ENCODE measurements at regions not wholly inside any gene's neighbourhood (a gene's known extent, or its start where the extent isn't known, plus 50 kb on each side); places are given as distances from the start of the nearest gene placed in this dataset.

DNA sequence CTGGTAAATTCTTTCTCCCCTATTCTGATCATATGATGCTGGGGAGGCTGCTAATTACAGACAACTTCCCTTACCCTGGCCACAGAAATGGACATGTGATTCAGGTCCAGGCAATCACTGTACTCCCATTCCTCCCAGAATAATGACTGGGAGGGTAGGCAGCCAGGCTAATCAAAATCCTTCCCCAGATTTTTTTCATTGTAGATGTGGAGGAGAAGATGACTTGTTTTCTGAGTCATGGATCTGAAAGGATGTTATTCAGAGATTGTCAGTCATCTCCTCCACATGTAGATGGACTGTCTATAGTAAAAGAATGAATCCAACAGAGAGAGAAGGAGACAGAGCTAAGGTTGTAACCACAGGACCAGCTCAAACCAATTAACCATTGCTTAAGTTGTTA is 123.9 kb upstream of the PUM3 start:
- no peak for TF ChIP-seq CTCF (conservative IDR thresholded peaks at IDR 0.05; ENCODE audit: low read length)
- TF ChIP-seq EZH2phosphoT487 (IDR thresholded peaks at IDR 0.05; ENCODE audit: borderline replicate concordance), result no peak

Measured in Loucy (cell line).